ENCODE measurements at regions not wholly inside any gene's neighbourhood (a gene's known extent, or its start where the extent isn't known, plus 50 kb on each side); places are given as distances from the start of the nearest gene placed in this dataset.

- DNase-seq: no peak
These were observed 109.4 kb upstream of the GPRIN3 start for GRCh38 chr4:89416960-89417359.

GRCh38 chr4:89413518-89413917 is 105.9 kb upstream of the GPRIN3 start:
- DNase-seq: peak; percentile 7

GRCh38 chr4:89411539-89412309 is 104.1 kb upstream of the GPRIN3 start:
- DNase-seq: peak; percentile 37

GRCh38 chr4:89410687-89411086 is 103.1 kb upstream of the GPRIN3 start:
- DNase-seq: no peak

GRCh38 chr4:89404530-89404929 is 96.9 kb upstream of the GPRIN3 start:
- no peak for DNase-seq

- DNase-seq: no peak
These were observed 96.2 kb upstream of the GPRIN3 start for GRCh38 chr4:89403826-89404225.

- no peak for DNase-seq
These were observed 92.9 kb upstream of the GPRIN3 start for GRCh38 chr4:89400287-89401035.

GRCh38 chr4:89398644-89399043 is 91.0 kb upstream of the GPRIN3 start:
- DNase-seq: no peak

- DNase-seq: no peak
These were observed 90.5 kb upstream of the GPRIN3 start for GRCh38 chr4:89398146-89398545.

GRCh38 chr4:89397441-89397840 is 89.8 kb upstream of the GPRIN3 start:
- DNase-seq: no peak

- no peak for DNase-seq
These were observed 74.8 kb upstream of the GPRIN3 start for GRCh38 chr4:89382439-89382838.

GRCh38 chr4:89380980-89381379 is 73.4 kb upstream of the GPRIN3 start:
- DNase-seq: no peak

GRCh38 chr4:89379511-89380044 is 72.0 kb upstream of the GPRIN3 start:
- DNase-seq: no peak

- no peak for DNase-seq
These were observed 65.8 kb upstream of the GPRIN3 start for GRCh38 chr4:89373394-89373793.

GRCh38 chr4:89371614-89372013 is 64.0 kb upstream of the GPRIN3 start:
- DNase-seq: no peak

GRCh38 chr4:89369581-89369980 is 62.0 kb upstream of the GPRIN3 start:
- DNase-seq: no peak

GRCh38 chr4:89368861-89369260 is 61.3 kb upstream of the GPRIN3 start:
- DNase-seq: no peak

- no peak for DNase-seq
These were observed 58.2 kb upstream of the GPRIN3 start for GRCh38 chr4:89365776-89366175.

GRCh38 chr4:89365375-89365774 is 57.8 kb upstream of the GPRIN3 start:
- no peak for DNase-seq

GRCh38 chr4:89364541-89364940 is 56.9 kb upstream of the GPRIN3 start:
- DNase-seq: no peak

- peak; percentile 11 for DNase-seq
These were observed 56.2 kb upstream of the GPRIN3 start for GRCh38 chr4:89363786-89364185.

GRCh38 chr4:89358935-89359638 is 51.5 kb upstream of the GPRIN3 start:
- DNase-seq: no peak

GRCh38 chr4:89357787-89358186 is 50.2 kb upstream of the GPRIN3 start:
- DNase-seq: no peak

Measured in DMS79 (cell line).